D721Med (cell line): ENCODE measurements at regions not wholly inside any gene's neighbourhood (a gene's known extent, or its start where the extent isn't known, plus 50 kb on each side); places are given as distances from the start of the nearest gene placed in this dataset.

Experiments used
- DNase-seq: peaks from one replicate; pipeline ENCODE4 v3.0.0; 2011; ENCODE audit warnings: low spot score; ENCODE audit not compliant: insufficient read length
- FAIRE-seq: peaks from 2 replicates; lab custom pipeline; 2011; peaks lifted over from hg19 to GRCh38; lab: Jason Lieb, UNC
- CTCF ChIP-seq: IDR thresholded peaks from 2 replicates; pipeline ENCODE4 v1.5.1; 2012; ENCODE audit warnings: mild to moderate bottlenecking, control low read depth; ENCODE audit not compliant: insufficient read depth; ENCODE audit errors: missing control alignments

GRCh38 chr3:146843476-146843875 is 238.3 kb upstream of the PLSCR5 start:
- no peak for FAIRE-seq
- TF ChIP-seq CTCF, result no peak
- no peak for DNase-seq

GRCh38 chr3:146839727-146840375 is 234.7 kb upstream of the PLSCR5 start:
- TF ChIP-seq CTCF, result no peak
- FAIRE-seq (no peak), DNase-seq (no peak)

GRCh38 chr3:146838221-146838620 is 233.1 kb upstream of the PLSCR5 start:
- TF ChIP-seq CTCF, result no peak
- no peak for FAIRE-seq
- no peak for DNase-seq

GRCh38 chr3:146834917-146835316 is 229.8 kb upstream of the PLSCR5 start:
- DNase-seq, result no peak
- FAIRE-seq, result no peak
- no peak for TF ChIP-seq CTCF

- no peak for TF ChIP-seq CTCF
- DNase-seq, result no peak
- FAIRE-seq, result no peak
These were observed 227.8 kb upstream of the PLSCR5 start for GRCh38 chr3:146832857-146833458.

- TF ChIP-seq CTCF, result no peak
- DNase-seq, result no peak
- FAIRE-seq, result no peak
These were observed 226.5 kb upstream of the PLSCR5 start for GRCh38 chr3:146831659-146832058.

GRCh38 chr3:146830231-146830630 is 225.1 kb upstream of the PLSCR5 start:
- DNase-seq (no peak), FAIRE-seq (no peak)
- no peak for TF ChIP-seq CTCF
